Activated CD4-positive, CD25-positive, alpha-beta regulatory T cell treated with anti-CD3 and anti-CD28 coated beads, Interleukin-2, amount 50 U/mL, for 24 hours (primary cell): ENCODE measurements at regions not wholly inside any gene's neighbourhood (a gene's known extent, or its start where the extent isn't known, plus 50 kb on each side); places are given as distances from the start of the nearest gene placed in this dataset.
A peak's percentile ranks its signal among the peaks of the same experiment; 100 is the strongest.
"Not testable (repeated sequence)": the region's sequence is repeated elsewhere in the genome, so short reads cannot be mapped to it uniquely, and the experiment has no call there.

Source experiments
- ATAC-seq, 2 donors: fragments of 150-1000 bp; cut with Tn5 transposase; one replicate each; pipeline ENCODE4 v1.10.0; 2021; ENCODE audit warnings: mild to moderate bottlenecking in 1 of 2, moderate library complexity in 1 of 2

GRCh38 chr10:3881622-3882021, 96.6 kb upstream of the KLF6 start:
- no peak for ATAC-seq

DNA sequence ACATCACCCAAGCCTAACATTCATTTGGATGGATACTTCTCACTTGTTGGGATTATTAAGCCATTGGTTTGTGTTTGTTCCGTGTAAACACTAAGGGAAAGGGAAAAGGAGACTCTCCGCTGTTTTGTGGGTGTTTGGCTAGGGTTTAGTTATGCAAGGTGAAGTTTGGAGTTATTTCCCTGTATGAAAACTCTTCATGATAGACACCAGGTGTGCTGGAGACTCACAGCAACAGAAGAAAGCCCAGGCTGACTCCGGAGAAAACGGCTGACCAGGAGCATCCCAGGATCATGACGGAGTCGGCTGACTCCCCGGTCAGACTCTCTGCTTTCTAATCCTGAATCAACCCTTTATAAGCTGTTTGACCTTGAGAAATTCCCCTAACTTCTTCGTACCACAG, 94.1 kb upstream of the KLF6 start:
- no peak for ATAC-seq

DNA sequence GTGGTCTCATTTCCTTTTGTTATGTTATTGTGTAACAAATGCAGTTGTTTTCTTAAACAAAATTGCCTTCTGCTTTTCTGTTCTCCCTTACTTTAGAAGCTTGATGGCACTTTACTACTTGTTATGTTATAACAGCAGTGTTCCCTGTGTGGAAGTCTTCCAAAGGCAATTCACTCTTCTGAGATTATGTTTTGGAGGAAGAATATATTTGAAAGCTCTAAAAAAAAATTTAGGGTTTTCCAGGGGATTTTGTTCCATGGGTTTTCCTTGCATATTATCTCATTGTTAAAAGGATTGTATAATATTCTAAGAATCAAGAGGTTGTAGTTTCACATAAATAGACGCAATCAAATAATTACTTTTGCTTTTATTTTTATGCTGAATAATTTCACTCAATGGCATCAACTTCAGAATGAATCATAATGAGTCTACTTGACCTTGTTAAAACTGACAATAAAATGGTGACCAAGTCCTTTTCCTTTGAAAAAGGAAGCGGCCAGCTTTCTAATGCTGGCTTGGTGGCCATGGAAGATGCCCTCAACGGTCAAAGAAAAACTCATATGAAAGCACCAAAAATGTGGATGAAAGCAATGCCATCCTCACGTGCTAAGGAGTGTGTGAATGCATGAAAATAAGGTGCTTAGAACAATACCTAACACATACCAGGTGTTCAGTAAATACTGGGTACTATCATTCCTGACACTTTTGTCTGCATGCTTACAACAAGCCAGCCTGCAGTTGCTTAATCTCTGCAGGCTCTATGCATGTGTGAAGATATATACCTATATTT, 92.4 kb upstream of the KLF6 start:
- ATAC-seq, result no peak

DNA sequence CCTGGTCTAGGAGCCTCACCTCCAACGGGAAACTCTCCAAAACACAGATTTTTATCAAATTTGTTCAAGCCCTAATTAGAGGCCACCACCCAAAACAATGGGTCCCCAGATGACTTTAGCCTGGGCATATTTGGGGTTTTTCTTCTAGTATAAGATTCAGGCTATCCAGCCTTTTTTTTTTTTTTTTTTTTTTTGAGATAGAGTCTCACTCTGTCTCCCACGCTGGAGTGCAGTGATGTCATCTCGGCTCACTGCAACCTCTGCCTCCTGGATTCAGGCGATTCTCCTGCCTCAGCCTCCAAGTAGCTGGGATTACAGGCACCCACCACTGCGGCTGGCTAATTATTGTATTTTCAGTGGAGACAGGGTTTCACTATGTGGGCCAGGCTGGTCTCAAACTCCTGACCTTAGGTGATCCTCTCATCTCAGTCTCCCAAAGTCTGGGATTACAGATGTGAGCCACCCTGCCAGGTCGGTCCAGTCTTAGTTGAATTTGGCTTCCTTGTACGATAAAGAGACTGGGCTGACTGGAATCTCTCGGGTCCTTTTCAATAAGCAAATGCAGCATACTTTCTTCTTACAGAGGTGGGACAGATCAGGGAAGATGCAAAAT, 91.4 kb upstream of the KLF6 start:
- ATAC-seq, result no peak

DNA sequence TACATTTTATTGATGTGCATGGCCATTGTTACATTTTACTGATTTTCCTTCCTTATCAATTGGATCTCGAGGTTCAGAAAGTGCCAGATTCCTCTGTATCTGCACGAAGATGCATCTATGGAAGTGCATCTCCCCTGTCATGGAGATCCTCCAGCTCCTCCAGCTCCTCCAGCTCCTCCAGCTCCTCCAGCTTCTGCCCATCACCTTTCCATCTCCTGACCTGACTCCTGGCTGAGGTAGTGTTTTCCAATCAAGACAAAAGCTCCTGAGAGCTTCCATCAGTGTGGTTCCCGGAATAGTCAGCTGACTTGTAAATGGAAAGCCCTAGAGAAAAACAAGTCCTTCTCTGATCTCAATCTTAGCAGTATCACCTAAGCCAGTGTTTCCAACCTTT, 90.8 kb upstream of the KLF6 start:
- no peak for ATAC-seq

GRCh38 chr10:3874990-3875841, 90.2 kb upstream of the KLF6 start:
- peak; percentile 59 to 60 for ATAC-seq

- ATAC-seq, result not testable (repeated sequence)
These were observed 89.6 kb upstream of the KLF6 start for GRCh38 chr10:3874610-3874989.

GRCh38 chr10:3873728-3874461, 88.9 kb upstream of the KLF6 start:
- peak; percentile 51 to 68 for ATAC-seq

DNA sequence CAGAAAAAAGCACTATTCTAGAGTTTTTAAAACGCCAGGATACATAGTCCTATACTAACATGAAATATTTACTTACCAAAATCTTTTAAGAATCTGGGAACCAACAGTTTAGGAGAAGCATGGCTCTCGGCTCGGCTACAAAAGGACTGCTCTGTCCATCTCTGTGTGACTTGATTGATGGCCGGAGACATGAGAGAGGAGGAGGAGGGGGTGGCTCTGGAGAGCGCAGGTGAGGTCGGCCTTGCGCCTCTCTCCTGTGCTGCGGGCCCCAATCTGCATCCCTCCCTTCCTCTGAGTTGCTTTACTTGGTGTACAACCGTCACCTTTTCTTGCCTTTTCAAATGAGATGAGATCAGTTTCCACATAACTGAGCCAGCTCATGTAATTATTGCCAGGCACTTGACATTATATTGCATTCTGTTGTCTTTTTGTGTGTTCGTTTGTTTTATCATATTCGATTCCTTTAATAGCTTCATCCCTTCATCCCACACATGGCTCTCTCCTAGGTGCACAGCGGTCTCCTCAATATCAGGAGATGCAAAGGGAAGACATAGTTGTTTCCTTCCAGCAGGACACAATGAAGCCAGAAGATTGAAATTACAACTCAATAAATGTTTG, 87.8 kb upstream of the KLF6 start:
- ATAC-seq, result no peak

DNA sequence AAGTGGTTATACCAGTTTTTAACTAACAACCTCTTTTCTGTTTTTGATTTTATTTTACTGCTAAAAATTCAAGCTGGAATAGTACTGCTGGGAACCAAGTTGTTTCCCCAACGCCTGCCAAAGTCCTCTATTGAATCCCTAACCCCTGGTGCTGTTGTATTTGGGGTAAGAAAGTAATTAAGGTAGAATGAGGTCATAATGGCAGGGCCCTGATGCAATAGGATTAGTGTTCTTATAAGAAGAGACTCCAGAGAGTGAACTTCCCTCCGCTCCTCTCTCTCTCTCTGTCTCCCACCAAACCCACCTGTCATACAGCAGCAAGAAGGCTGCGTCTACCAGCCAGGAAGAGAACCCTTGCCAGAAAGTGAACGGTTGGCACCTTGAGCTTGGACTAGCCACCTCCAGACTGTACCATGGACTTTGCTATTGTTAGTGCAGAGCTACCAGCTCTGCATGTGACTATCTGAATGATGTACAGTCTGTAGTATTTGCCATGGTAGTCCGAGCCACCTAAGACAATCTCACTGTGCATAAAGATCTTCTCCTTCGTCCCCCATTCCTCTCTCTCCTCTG, 86.5 kb upstream of the KLF6 start:
- no peak for ATAC-seq

DNA sequence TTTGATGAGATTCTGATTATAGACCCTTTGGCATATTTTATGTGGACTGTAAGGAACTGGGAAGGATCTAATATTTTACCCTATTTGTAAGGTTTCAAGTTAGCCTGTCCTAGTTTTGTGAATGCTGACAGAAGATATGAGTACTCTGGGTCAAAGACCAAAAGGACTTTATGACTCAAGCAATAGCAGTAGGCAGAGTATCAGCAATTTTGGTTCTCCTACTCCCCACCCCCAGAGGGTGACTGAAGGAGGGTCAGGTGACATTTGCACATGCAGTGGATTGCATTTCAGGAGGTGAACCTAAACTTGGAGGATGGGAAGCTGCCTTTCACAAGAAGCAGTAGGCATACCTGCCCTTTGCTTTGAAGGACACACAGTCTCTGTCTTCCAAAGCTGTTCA, 84.0 kb upstream of the KLF6 start:
- no peak for ATAC-seq

DNA sequence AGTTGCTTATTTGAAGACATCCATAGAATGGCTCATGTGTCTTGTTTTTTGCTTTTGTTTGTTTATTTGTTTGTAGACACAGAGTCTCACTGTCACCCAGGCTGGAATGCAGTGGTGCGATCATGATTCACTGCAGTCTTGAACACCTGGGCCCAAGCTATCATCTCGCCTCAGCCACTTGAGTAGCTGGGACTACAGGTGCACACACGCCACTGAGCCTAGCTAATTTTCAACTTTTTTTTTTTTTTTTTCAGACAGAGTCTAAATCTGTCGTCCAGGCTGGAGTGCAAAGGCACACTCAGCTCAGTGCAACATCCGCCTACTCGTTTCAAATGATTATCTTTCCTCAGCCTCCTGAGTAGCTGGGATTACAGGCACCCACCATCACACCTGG, 83.3 kb upstream of the KLF6 start:
- no peak for ATAC-seq

DNA sequence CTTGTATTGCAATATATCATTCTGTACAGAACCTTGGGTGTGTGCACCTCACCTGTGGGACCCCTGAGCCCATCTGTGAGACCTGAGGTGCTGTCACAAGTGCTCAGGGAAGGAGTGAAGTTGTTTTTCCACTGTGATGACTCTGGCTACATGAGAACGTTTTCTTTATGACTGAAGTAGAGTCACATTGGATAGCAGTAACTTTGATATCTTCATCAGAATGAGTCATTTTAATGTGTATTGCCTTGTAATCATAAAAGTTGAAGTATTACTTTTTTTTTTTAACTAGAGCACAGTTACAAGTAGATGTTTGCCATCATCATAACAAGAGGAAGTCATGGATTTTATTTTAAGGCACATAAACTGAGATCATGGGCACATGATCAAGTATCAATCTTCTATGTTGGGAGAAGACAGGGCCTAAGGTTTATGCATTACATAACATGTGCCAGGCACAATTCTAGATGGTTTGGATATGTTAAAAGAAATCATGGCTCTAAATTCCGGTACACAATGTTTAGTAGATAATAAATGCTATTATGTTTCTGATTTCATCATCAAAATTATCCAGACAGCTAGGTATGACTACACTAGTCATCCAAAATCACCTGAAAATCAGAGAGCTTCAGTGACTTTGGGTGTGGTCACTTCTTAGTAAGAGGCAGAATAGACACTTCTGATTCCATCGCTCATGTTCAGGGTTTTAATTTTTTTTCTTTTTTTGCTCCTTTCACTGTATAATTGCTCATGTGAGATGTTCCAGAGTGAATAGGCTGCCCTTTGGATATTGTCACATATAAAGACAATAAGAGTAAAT, 82.7 kb upstream of the KLF6 start:
- peak; percentile 82 for ATAC-seq

DNA sequence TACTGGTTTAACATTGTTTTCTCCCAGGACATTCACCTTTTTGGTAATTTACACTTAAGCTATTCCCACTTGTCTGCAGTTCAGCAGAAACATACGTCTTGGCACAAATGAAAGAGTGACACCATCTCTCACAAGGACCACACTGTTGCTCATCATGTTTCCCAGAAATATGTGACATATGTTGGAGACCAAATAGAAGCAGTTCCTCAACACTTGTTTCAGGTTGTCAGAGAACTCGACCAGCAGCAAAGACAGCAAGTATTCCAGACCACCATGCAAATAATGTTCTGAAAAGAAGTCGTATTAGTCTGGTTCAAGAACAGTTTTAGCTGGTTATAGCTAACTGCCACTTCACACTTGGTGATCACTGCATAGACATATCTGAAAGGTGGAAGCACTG, 81.3 kb upstream of the KLF6 start:
- peak; percentile 58 to 60 for ATAC-seq

GRCh38 chr10:3865565-3865964, 80.6 kb upstream of the KLF6 start:
- ATAC-seq, result peak; percentile 2 to 4

DNA sequence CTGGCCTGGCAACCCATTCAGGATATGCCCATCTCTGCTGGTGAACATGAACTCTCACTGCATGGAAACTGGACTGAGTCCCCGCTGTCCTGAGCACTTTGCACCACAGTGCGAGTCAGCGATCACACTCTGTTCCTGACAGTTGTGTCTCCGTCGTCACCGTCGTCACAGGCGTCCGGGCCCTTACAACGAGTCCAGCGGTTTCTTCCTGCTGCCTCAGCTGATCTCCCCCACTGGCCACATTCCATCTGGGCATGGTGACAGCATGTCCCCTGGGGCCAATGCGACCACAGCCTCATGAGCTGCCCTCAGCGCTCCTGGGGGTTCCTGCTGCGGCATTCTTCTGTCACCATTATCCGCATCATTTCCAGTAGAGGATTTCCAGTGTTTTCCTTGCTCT, 76.8 kb upstream of the KLF6 start:
- no peak for ATAC-seq

- no peak for ATAC-seq
These were observed 73.2 kb upstream of the KLF6 start for GRCh38 chr10:3858051-3858845.

- ATAC-seq, result no peak
These were observed 72.3 kb upstream of the KLF6 start for GRCh38 chr10:3857318-3857717.

DNA sequence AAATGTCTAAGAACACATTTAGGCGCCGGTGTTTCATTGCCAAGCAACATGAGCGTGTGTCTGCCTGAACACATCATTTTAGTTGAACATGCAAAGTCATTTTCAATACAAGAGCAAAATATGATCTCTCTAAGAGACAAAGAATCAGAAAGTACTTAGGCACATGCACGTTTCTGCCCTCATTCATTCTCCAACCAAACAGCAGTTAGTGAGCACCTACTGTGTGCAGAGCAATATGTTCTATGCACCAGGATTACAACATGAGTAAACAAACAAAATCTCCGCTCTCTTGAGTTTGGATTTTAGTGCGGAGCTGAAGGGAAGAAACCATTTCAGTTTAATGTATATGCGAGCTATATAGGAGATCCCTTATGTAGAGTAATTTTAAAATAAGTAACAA, 71.6 kb upstream of the KLF6 start:
- ATAC-seq, result no peak

DNA sequence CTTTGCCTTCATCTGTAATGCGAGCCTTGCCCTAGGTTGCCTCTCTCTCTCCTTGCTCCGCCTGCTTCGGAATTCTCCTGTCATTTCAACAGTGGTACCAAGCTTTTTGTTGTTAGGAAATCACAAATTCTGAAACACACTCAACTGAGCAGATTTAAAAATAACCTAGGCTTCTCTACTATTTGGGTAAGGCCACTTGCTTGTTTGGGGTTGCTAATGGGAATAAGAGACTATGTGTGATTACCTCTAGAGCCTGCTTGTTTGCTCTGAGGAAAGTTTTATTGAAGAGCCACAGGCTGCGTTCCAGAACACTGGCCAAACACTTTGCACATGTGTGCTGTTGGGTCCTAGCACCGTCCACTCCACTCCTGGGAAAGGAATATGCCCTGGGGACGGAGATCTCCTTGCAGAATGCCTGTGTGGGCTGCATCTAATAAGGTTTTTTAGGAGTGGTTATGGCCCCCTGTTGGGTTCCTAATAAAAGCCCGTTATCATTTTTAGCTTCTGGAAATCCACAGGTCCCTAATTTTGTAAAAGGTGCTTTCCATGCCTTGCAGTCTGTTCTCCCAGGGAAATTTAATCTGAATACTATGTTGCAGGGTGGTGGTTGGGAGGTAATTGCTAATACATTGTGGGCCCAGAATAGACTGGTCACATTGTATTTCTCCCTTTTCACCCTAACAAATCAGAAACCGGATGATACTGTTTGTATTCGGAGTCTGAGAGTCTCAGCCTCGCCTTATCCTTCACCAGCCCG, 68.7 kb upstream of the KLF6 start:
- no peak for ATAC-seq
